ENCODE measurements at regions not wholly inside any gene's neighbourhood (a gene's known extent, or its start where the extent isn't known, plus 50 kb on each side); places are given as distances from the start of the nearest gene placed in this dataset.

- TF ChIP-seq, protein P1, sequence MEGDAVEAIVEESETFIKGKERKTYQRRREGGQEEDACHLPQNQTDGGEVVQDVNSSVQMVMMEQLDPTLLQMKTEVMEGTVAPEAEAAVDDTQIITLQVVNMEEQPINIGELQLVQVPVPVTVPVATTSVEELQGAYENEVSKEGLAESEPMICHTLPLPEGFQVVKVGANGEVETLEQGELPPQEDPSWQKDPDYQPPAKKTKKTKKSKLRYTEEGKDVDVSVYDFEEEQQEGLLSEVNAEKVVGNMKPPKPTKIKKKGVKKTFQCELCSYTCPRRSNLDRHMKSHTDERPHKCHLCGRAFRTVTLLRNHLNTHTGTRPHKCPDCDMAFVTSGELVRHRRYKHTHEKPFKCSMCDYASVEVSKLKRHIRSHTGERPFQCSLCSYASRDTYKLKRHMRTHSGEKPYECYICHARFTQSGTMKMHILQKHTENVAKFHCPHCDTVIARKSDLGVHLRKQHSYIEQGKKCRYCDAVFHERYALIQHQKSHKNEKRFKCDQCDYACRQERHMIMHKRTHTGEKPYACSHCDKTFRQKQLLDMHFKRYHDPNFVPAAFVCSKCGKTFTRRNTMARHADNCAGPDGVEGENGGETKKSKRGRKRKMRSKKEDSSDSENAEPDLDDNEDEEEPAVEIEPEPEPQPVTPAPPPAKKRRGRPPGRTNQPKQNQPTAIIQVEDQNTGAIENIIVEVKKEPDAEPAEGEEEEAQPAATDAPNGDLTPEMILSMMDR (IDR thresholded peaks at IDR 0.05; ENCODE audit: insufficient read depth, low read length, poor library complexity, severe bottlenecking) = no peak
- TF ChIP-seq EZH2phosphoT487 (conservative IDR thresholded peaks at IDR 0.05; ENCODE audit: low read length) = no peak
- H3K27me3 ChIP-seq (ENCODE audit: low read length) = no peaks in the 10 kb centered on the region
- H3K79me2 ChIP-seq (ENCODE audit: insufficient read depth, low read length) = no peaks in the 10 kb centered on the region
Observed at GRCh38 chr9:115507148-115507547, 389.2 kb upstream of the TNC start.

DNA sequence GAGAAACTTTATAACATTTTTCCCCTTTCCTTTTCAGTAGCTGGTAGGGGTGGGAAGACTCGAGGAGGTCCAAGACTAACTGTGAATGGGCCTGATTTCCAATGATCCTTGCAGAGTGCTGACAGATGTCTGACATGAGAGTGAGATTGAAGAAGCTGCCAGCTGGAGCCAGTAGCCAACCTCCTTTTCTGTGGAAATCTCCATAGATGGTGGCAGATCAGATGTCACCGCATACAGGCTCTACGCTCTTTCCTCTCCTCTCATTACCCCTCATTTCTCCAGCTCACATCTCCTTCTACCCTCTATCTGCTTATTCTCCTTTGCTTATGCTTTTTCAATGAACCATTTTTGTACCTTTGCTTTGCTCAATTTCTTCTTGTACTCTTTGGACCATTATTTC, 395.2 kb upstream of the TNC start:
- Histone ChIP-seq H3K9me2 (replicated peaks; ENCODE audit: insufficient read depth, low read length) (no peaks in the 10 kb centered on the region), H3K27ac (ENCODE audit: low read depth, low read length) (no peak overlapping the region), H4K20me1 (ENCODE audit: low read depth, low read length) (no peaks in the 10 kb centered on the region), H2AFZ (ENCODE audit: low read depth, low read length, severe bottlenecking) (no peak overlapping the region), H3K4me2 (ENCODE audit: low read depth, low read length, poor library complexity, severe bottlenecking) (no peak overlapping the region), H3K36me3 (ENCODE audit: low read length) (no peaks in the 10 kb centered on the region), H3K79me2 (ENCODE audit: insufficient read depth, low read length) (no peaks in the 10 kb centered on the region), H3F3A (ENCODE audit: insufficient read depth) (no peaks in the 10 kb centered on the region), H3K9ac (ENCODE audit: low read length) (no peak overlapping the region), H3K4me3 (ENCODE audit: insufficient read depth, low read length, poor library complexity, severe bottlenecking) (no peak overlapping the region), H3K9me3 (ENCODE audit: insufficient read depth, low read length) (no peaks in the 10 kb centered on the region), H3K27me3 (ENCODE audit: low read length) (no peaks in the 10 kb centered on the region)
- no peak for TF ChIP-seq EZH2phosphoT487 (conservative IDR thresholded peaks at IDR 0.05; ENCODE audit: low read length)
- TF ChIP-seq, protein P1 (IDR thresholded peaks at IDR 0.05; ENCODE audit: insufficient read depth, low read length, poor library complexity, severe bottlenecking) = no peak

More at GRCh38 chr9:115507148-115507547, 389.2 kb upstream of the TNC start:
- H3F3A ChIP-seq (ENCODE audit: insufficient read depth) = no peaks in the 10 kb centered on the region
- H3K4me3 ChIP-seq (ENCODE audit: insufficient read depth, low read length, poor library complexity, severe bottlenecking) = no peak overlapping the region
- no peaks in the 10 kb centered on the region for H3K9me2 ChIP-seq (replicated peaks; ENCODE audit: insufficient read depth, low read length)
- no peak overlapping the region for H3K9ac ChIP-seq (ENCODE audit: low read length)
- no peak overlapping the region for H3K27ac ChIP-seq (ENCODE audit: low read depth, low read length)
- no peaks in the 10 kb centered on the region for H3K36me3 ChIP-seq (ENCODE audit: low read length)
- no peaks in the 10 kb centered on the region for H3K9me3 ChIP-seq (ENCODE audit: insufficient read depth, low read length)
- no peaks in the 10 kb centered on the region for H4K20me1 ChIP-seq (ENCODE audit: low read depth, low read length)
- no peak overlapping the region for H3K4me2 ChIP-seq (ENCODE audit: low read depth, low read length, poor library complexity, severe bottlenecking)
- H2AFZ ChIP-seq (ENCODE audit: low read depth, low read length, severe bottlenecking) = no peak overlapping the region

- Histone ChIP-seq H3K79me2 (ENCODE audit: insufficient read depth, low read length) (no peaks in the 10 kb centered on the region), H3K27me3 (ENCODE audit: low read length) (no peaks in the 10 kb centered on the region), H3K4me3 (ENCODE audit: insufficient read depth, low read length, poor library complexity, severe bottlenecking) (no peak overlapping the region), H3K36me3 (ENCODE audit: low read length) (no peaks in the 10 kb centered on the region), H3F3A (ENCODE audit: insufficient read depth) (no peaks in the 10 kb centered on the region), H3K4me2 (ENCODE audit: low read depth, low read length, poor library complexity, severe bottlenecking) (no peak overlapping the region), H4K20me1 (ENCODE audit: low read depth, low read length) (no peaks in the 10 kb centered on the region), H3K9me2 (replicated peaks; ENCODE audit: insufficient read depth, low read length) (no peaks in the 10 kb centered on the region), H3K27ac (ENCODE audit: low read depth, low read length) (no peak overlapping the region), H3K9me3 (ENCODE audit: insufficient read depth, low read length) (no peaks in the 10 kb centered on the region), H3K9ac (ENCODE audit: low read length) (no peak overlapping the region), H2AFZ (ENCODE audit: low read depth, low read length, severe bottlenecking) (no peak overlapping the region)
- TF ChIP-seq, protein P1 (IDR thresholded peaks at IDR 0.05; ENCODE audit: insufficient read depth, low read length, poor library complexity, severe bottlenecking) = no peak
- TF ChIP-seq EZH2phosphoT487 (conservative IDR thresholded peaks at IDR 0.05; ENCODE audit: low read length) = no peak
Observed at GRCh38 chr9:115514454-115514853, 396.5 kb upstream of the TNC start.
